Activated T-cell treated with anti-CD3 and anti-CD28 coated beads for 24 hours (primary cell): ENCODE measurements at regions not wholly inside any gene's neighbourhood (a gene's known extent, or its start where the extent isn't known, plus 50 kb on each side); places are given as distances from the start of the nearest gene placed in this dataset.

Experiments used
- DNase-seq: peaks from one replicate; pipeline ENCODE4 v3.0.0-alpha.2; 2020; ENCODE audit warnings: low read depth

DNA sequence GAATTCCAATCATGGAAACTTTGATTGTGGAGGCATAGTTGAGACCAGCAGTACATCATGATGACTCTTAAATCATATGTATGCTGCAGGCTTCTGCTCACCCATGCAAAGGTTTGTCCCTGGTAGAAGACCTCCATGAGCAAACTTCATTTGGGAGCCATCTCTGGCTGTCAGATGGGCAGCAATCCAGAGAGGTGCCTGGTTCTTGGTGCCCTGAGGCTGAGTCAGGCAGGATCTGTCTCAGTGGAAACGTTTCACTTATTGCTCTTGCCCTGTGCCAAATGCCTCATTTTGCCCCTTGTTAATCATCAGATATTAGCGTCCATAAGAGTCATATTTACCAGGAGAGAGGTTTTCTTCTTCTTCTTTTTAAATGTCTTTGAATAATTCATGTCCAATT lies 151.5 kb upstream of the CELF4 start:
- DNase-seq = no peak

DNA sequence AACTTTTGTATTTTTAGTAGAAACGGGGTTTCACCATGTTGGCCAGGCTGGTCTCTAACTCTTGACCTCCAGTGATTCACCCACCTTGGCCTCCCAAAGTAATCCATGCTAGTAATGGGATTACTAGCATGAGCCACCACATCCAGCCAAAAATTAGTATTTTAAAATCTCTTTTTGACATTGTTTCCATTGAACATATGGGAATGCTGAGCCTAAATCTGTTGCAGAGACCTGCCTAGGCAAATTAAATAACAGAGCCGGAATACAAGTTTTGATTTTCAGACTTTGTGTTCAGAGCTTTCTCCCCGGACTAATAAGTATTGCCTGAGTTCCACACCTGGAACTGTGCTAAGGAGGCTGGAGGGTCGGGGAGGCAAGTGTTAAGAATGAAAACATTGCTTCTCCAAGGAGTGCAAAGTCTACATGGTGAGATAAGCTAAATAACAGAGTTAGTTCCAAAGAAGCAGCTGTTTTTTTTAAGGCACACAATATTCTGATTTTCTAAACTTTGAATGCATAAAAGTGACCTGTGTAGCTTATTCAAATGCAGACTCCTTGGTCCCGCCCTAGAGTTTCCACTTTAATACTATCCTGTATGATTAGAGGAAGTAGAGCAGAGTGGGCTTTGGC lies 150.6 kb upstream of the CELF4 start:
- DNase-seq = no peak

DNA sequence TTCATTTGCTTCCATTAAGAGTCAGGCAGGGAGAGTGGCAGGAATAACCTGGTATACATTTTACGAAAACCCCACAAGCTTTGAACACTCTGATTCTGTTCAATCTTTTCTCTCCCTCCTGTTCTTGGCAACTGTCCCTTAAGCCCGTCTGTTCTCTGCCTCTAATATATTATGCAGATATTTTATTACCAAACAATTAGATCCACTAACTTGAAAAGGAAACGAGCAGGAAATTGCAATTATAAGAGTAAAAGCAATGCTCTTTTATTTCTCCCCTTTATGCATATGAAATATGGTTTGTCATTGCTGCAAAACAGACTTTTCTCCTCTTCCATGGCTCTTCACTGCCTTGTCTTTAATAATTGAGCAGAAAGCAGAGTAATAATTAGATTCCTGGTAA lies 149.1 kb upstream of the CELF4 start:
- DNase-seq = no peak

GRCh38 chr18:37712776-37713175 lies 147.2 kb upstream of the CELF4 start:
- no peak for DNase-seq

- DNase-seq = no peak
These were observed 146.3 kb upstream of the CELF4 start for GRCh38 chr18:37711766-37712505.

- no peak for DNase-seq
These were observed 145.1 kb upstream of the CELF4 start for GRCh38 chr18:37710726-37711125.

GRCh38 chr18:37709740-37710139 lies 144.1 kb upstream of the CELF4 start:
- no peak for DNase-seq

- DNase-seq = no peak
These were observed 139.4 kb upstream of the CELF4 start for GRCh38 chr18:37705016-37705415.

DNA sequence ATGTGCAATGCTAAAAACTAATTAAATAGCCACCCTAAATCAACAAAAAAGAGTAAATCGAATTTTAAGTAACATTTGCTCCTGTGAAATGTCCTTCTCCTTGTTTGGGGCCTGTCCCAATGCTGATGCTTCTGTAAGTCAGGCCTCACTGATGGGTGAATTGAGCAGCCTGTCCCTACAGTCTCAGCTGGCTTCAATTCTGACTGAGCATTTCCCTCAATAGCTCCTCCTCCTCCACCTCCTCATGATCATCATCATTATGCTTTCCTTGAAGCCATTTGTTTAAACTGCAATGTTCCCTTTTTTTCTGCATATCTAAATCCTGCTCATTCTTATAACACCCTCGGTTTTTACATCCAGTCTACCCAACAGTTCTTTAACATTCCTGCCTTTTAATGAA lies 137.2 kb upstream of the CELF4 start:
- DNase-seq = no peak

- no peak for DNase-seq
These were observed 136.4 kb upstream of the CELF4 start for GRCh38 chr18:37701967-37702366.

DNA sequence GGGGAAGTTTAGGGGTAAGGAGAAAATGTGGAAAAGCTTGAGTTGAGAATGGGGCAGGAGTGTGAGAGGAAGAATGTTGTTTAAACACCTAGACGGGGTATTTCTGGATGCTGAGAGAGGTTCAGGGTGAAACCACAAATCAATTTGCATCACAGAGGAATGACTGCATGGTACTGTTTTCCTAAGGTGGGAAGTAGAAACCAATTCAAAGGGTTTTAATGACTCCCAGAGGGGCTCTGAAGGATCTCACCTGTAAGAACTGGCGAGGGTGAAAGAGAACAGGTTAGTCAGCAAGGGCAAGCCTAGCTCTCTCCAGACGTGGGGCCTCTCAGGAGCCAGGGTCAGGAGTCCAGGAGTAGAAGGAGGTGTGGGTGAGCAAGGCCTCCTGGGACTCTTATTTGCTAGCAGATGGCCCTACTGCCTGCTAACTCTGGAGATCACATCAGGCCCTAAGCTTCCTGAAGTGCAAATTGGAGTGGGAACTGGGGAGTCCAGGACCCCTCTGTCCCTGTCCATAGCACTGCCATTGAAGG lies 133.0 kb upstream of the CELF4 start:
- DNase-seq = no peak

DNA sequence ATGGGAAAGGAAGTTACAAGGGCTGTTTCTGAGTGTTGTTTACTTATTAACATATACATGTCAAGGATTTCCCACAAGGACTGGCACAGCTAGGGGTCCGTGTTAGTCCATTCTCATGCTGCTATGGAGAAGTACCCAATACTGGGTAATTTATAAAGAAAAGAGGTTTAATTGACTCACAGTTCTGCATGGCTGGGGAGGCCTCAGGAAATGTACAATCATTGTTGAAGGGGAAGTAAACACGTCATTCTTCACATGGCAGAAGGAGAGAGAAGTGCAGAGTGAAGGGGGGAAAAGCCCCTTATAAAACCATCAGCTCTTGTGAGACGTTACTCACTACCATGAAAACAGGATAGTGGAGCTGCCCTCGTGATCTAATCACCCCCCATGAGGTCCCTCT lies 128.9 kb upstream of the CELF4 start:
- DNase-seq = no peak

DNA sequence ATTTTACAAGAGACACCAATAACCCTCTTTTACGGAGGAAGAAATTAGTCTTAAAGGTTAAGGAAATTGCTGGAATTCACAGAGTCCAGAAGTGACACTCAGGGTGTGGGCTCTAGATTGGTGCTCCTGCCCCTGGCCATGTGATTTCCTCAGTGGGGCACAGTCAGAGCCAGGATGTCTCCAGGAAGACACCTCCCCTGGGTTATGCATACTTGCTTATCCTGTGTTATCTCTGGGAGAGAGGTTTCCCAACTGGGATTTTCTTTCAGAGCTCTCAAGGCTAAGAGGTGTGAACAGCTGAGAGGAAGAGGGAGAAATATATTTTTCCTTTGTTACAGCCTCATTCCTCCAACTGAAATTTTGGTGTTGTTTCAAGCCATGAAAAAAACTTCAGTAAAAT lies 125.6 kb upstream of the CELF4 start:
- DNase-seq = no peak

- no peak for DNase-seq
These were observed 124.2 kb upstream of the CELF4 start for GRCh38 chr18:37689841-37690240.

GRCh38 chr18:37684590-37684989 lies 119.0 kb upstream of the CELF4 start:
- no peak for DNase-seq

DNA sequence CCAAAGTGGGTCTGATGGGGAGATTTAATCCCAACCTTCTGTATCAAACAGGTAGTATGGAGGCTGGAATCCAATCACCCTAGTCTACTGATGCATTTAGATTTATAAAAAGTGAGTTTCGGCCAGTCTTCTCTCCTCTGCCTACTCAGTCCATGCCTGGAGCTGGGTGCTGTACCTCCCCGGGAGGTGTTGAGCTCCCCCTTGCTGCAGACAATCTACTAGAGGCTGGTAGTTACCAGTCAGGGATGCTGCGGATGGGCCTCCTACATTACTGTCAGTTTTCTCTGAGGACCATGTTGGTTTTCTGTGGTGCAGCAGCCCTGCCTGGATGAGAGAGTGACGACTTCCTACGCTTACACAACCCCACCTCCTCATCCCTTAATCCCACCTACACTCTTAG lies 118.6 kb upstream of the CELF4 start:
- no peak for DNase-seq

- no peak for DNase-seq
These were observed 115.3 kb upstream of the CELF4 start for GRCh38 chr18:37680911-37681310.

DNA sequence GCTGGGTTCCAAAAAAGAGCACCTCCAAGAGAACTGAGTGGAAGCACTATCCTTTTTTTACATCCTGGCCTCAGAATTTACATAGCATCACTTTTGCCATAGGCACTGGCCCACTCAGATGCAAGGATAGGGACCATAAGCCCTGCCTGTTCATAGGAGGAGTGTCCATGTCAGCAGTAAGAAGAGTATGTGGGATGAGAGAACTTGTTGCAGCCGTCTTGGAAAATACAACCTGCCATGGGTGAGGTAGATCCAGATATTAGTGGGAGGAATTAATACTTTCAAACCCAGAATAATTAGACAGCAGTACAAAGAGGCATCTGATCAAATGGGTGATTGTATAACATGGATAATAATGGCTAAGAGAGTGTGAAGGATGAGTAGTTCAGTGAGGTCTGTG lies 110.7 kb upstream of the CELF4 start:
- DNase-seq = no peak

GRCh38 chr18:37675699-37676098 lies 110.1 kb upstream of the CELF4 start:
- DNase-seq = no peak

DNA sequence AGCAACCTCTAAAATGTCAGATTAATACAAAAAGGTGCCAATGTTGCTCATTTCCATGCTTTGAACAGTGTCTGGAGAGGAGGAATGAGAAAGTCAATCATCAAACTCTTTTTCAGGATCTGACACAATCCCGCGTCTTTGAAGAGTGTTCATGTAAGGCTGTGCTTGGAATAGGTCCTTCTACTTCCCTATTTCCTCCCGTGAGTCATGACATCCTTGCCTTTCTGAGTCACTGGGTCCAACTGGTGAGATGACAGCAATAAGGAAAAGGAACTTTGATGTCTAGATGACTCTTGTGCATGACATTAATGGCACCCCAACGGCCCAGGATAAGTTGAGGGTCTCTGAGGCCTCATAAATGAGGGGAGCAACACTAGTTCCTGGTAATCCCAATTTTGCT lies 109.0 kb upstream of the CELF4 start:
- DNase-seq = no peak

DNA sequence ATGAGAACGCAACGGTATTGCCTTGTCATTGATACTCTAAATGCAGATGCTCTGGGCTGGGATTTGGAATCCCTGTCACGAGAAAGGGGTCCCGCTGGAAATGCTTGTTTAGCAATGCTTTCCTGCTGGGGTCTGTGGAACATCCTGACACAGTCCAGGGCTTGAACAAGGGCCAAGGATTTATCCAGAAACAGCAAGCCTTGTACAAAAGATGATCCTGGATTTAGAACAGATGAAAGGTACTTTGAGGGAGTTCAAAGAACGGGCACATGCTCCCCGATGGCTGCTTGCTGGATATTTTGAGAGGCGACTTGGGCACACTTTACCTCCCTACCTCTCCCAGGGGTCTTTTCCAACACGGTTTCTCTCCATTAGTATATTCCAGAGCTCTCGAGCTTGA lies 108.1 kb upstream of the CELF4 start:
- DNase-seq = no peak

DNA sequence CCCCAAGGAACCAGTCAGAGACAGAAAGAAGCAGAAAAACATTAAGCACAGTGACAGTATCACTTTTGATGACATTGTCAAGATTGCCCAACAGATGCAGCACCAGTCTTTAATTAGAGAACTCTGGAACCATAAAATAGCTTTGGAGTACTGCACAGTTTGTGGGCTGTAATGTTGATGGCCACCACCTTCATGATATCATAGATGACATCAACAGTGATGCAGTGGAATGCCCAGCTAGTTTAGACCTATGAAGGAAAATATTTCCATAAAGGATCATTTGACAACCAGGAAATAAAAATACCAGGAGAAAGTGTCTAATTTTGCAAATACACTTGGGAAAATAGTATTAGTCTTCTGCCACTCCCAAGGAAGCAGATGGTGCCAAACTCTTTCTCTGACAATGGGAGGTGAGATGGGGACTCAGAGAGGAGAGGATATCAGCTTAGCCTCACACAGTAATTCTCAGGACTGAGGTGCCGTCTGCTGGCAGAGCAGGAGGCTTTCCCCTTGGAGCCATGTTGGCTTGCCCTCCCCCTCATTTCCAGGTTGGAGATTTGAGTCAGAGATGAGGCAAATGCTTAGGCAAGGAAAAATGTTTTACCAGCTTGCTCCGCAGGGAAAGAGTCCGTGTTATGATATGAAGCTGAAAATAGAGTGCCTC lies 107.5 kb upstream of the CELF4 start:
- no peak for DNase-seq

DNA sequence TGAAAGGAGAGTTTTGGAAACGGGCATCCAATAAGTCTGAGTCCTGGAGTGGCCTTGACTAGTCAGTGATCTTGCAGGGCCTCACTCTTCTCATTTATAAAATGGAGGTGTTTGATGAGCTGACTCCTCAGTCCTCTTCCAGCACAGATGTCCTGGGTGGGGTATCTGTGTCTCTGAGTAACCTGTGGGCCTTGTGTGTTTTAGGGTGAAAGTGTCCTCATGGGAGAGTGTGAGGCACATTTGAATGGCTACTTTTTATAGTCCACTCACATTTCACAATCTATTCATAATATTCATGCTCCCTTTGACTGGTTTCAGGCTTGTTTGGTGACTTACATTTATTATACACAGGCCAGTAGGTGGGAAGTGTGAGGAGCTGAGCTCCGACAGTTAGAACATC lies 106.4 kb upstream of the CELF4 start:
- no peak for DNase-seq
